SK-N-SH (cell line): ENCODE measurements at regions not wholly inside any gene's neighbourhood (a gene's known extent, or its start where the extent isn't known, plus 50 kb on each side); places are given as distances from the start of the nearest gene placed in this dataset.

Experiments used
- CTCF ChIA-PET: fragments of 300-600, 350-600 bp; formaldehyde crosslinking; extraction: SDS; loops from one replicate; lab custom pipeline; 2021; lab: Yijun Ruan, JAX
- POLR2A ChIA-PET: fragments of 350-600 bp; sonication (Branson Sonifier 250); formaldehyde crosslinking; extraction: SDS; loops from one replicate; lab custom pipeline; 2020; ENCODE audit warnings: antibody characterized with exemption, inconsistent platforms; lab: Yijun Ruan, JAX
- DNase-seq: peaks from one replicate; pipeline ENCODE4 v3.0.0; 2012
- H2AFZ ChIP-seq: fragments of 200-600 bp; sonication (generic); 2 replicates; pipeline ENCODE4 v1.8.1; 2016; ENCODE audit warnings: antibody characterized with exemption, mild to moderate bottlenecking, low read depth
- H3F3A ChIP-seq: fragments of 200-600 bp; sonication (generic); replicated peaks from 2 replicates; pipeline ENCODE3; 2016; ENCODE audit warnings: antibody characterized with exemption, mild to moderate bottlenecking; ENCODE audit not compliant: insufficient read depth
- H3K27ac ChIP-seq, 2 experiments: fragments of 200-500 bp in 1 of 2; fragments of 200-600 bp in 1 of 2; sonication (Bioruptor generic) in 1 of 2; sonication (generic), shearing (Covaris generic) in 1 of 2; 2 replicates each; pipeline versions ENCODE4 v1.5.1 to v1.6.1; 2014 to 2016; ENCODE audit warnings: low read depth in 2 of 2, inconsistent platforms in 1 of 2, low read length in 1 of 2, mild to moderate bottlenecking in 1 of 2, mixed read lengths in 1 of 2
- H3K27me3 ChIP-seq: fragments of 200-600 bp; sonication (generic), shearing (Covaris generic); 2 replicates; pipeline ENCODE4 v1.6.1; 2016; ENCODE audit warnings: mixed run types; ENCODE audit not compliant: insufficient read depth
- H3K36me3 ChIP-seq, 2 experiments: fragments of 200-500 bp in 1 of 2; fragments of 200-600 bp in 1 of 2; sonication (Bioruptor generic) in 1 of 2; sonication (generic) in 1 of 2; replicated peaks in 1 of 2; 2 replicates each; pipeline versions ENCODE3 to v1.5.1; 2014 to 2016; ENCODE audit warnings: low read length in 1 of 2, mild to moderate bottlenecking in 1 of 2; ENCODE audit not compliant: insufficient read depth in 2 of 2, control insufficient read depth in 1 of 2
- H3K4me1 ChIP-seq, 2 experiments: fragments of 200-500 bp in 1 of 2; fragments of 200-600 bp in 1 of 2; sonication (Bioruptor generic) in 1 of 2; sonication (generic), shearing (Covaris generic) in 1 of 2; 2 replicates each; pipeline versions ENCODE4 v1.5.1 to v1.6.1; 2014 to 2016; ENCODE audit warnings: low read depth in 1 of 2, low read length in 1 of 2, mixed run types in 1 of 2; ENCODE audit not compliant: insufficient read depth in 2 of 2, control insufficient read depth in 1 of 2
- H3K4me2 ChIP-seq: fragments of 200-600 bp; sonication (generic), shearing (Covaris generic); 2 replicates; pipeline ENCODE4 v1.6.1; 2017; ENCODE audit warnings: mixed run types
- H3K4me3 ChIP-seq, 2 experiments: fragments of 200-500 bp in 1 of 2; fragments of 200-600 bp in 1 of 2; sonication (Bioruptor generic) in 1 of 2; sonication (generic), shearing (Covaris generic) in 1 of 2; 2 replicates each; pipeline versions ENCODE4 v1.5.1 to v1.8.1; 2014 to 2016; ENCODE audit warnings: low read depth in 2 of 2, inconsistent platforms in 1 of 2, low read length in 1 of 2, mild to moderate bottlenecking in 1 of 2, mixed read lengths in 1 of 2, moderate library complexity in 1 of 2
- H3K79me2 ChIP-seq: fragments of 200-600 bp; sonication (generic); 2 replicates; pipeline ENCODE4 v1.8.1; 2017; ENCODE audit warnings: mild to moderate bottlenecking; ENCODE audit not compliant: insufficient read depth
- H3K9ac ChIP-seq: fragments of 200-600 bp; sonication (generic); 2 replicates; pipeline ENCODE4 v1.6.1; 2017; ENCODE audit warnings: mixed run types
- H3K9me2 ChIP-seq: fragments of 200-600 bp; sonication (generic); 2 replicates; pipeline ENCODE4 v1.6.1; 2017; ENCODE audit warnings: mixed run types
- H3K9me3 ChIP-seq: fragments of 200-600 bp; sonication (generic); 2 replicates; pipeline ENCODE4 v1.6.1; 2017; ENCODE audit warnings: mixed run types, mild to moderate bottlenecking, moderate library complexity
- H4K20me1 ChIP-seq: fragments of 200-600 bp; sonication (generic); 2 replicates; pipeline ENCODE4 v1.6.1; 2017; ENCODE audit warnings: mild to moderate bottlenecking, mixed run types; ENCODE audit not compliant: insufficient read depth
- ELF1 ChIP-seq: IDR thresholded peaks from 2 replicates; pipeline ENCODE4 v1.4.0; 2012
- FOSL2 ChIP-seq: IDR thresholded peaks from 2 replicates; pipeline ENCODE4 v1.4.0; 2012; ENCODE audit warnings: low read depth, mild to moderate bottlenecking, moderate library complexity, borderline replicate concordance
- FOXM1 ChIP-seq: IDR thresholded peaks from 2 replicates; pipeline ENCODE4 v1.4.0; 2012; ENCODE audit warnings: low read depth, mild to moderate bottlenecking
- IRF3 ChIP-seq: fragments of 150-350 bp; IDR thresholded peaks from 2 replicates; pipeline ENCODE4 v1.6.1; 2016; ENCODE audit warnings: mild to moderate bottlenecking, low read depth, low read length
- JUND ChIP-seq: IDR thresholded peaks from 2 replicates; pipeline ENCODE4 v1.4.0; 2012
- MAX ChIP-seq: IDR thresholded peaks from 2 replicates; pipeline ENCODE4 v1.4.0; 2012; ENCODE audit warnings: low read depth
- RCOR1 ChIP-seq: fragments of 150-350 bp; IDR thresholded peaks from 2 replicates; pipeline ENCODE4 v1.6.1; 2017; ENCODE audit warnings: antibody characterized with exemption, low read length
- REST ChIP-seq: IDR thresholded peaks from 2 replicates; pipeline ENCODE4 v1.6.1; 2012; ENCODE audit warnings: mild to moderate bottlenecking, low read depth, low read length, moderate library complexity
- RXRA ChIP-seq: IDR thresholded peaks from 2 replicates; pipeline ENCODE4 v1.4.0; 2012; ENCODE audit warnings: low read depth, mild to moderate bottlenecking, borderline replicate concordance
- SMC3 ChIP-seq: IDR thresholded peaks from 2 replicates; pipeline ENCODE4 v1.6.1; 2012; ENCODE audit warnings: low read depth, low read length, improper control_type of control experiment
- TEAD4 ChIP-seq: IDR thresholded peaks from 2 replicates; pipeline ENCODE4 v1.4.0; 2012; ENCODE audit warnings: mild to moderate bottlenecking, borderline replicate concordance; ENCODE audit not compliant: insufficient read depth
- USF1 ChIP-seq: IDR thresholded peaks from 2 replicates; pipeline ENCODE4 v1.4.0; 2012; ENCODE audit warnings: low read depth, borderline replicate concordance
- YY1 ChIP-seq: IDR thresholded peaks from 2 replicates; pipeline ENCODE4 v1.4.0; 2012; ENCODE audit warnings: low read depth, mild to moderate bottlenecking
- ZBTB33 ChIP-seq: IDR thresholded peaks from 2 replicates; pipeline ENCODE4 v1.4.0; 2012; ENCODE audit warnings: low read depth, borderline replicate concordance
- WGBS: methylation state at CpG from one replicate; pipeline ENCODE4 v1.1.6; 2017; ENCODE audit warnings: low lambda C conversion rate; 5-methylcytosine and 5-hydroxymethylcytosine counted together

GRCh38 chr12:23041774-23042173 lies 416.8 kb downstream of the ETNK1 start:
- WGBS: 69% methylated on average over 2 of the region's 2 CpGs

GRCh38 chr12:23043646-23044045 lies 418.7 kb downstream of the ETNK1 start:
- CTCF ChIA-PET: interaction anchor here (1.2 to 1.9 kb wide), 3 partner anchors 10 to 37 kb away, joined by 3 to 5 read pairs (median 4); no protein-coding TSS in a partner anchor
- Histone ChIP-seq H3K36me3 (no peaks in the 10 kb centered on the region), H3F3A (no peaks in the 10 kb centered on the region), H3K9me2 (no peaks in the 10 kb centered on the region), H3K27ac (no peak overlapping the region), H3K79me2 (no peaks in the 10 kb centered on the region), H3K4me1 (no peaks in the 10 kb centered on the region), H3K4me2 (no peak overlapping the region), H4K20me1 (no peaks in the 10 kb centered on the region), H3K9ac (no peak overlapping the region), H2AFZ (no peak overlapping the region), H3K4me3 (no peak overlapping the region), H3K9me3 (no peaks in the 10 kb centered on the region), H3K27me3 (no peaks in the 10 kb centered on the region)
- DNase-seq: no peak
- WGBS: 75% methylated on average over 1 of the region's 1 CpG
- TF ChIP-seq RXRA (no peak), USF1 (no peak), ELF1 (no peak), TEAD4 (no peak), FOXM1 (no peak)
- POLR2A ChIA-PET: no interaction called here

More at GRCh38 chr12:23041774-23042173, 416.8 kb downstream of the ETNK1 start:
- no peaks in the 10 kb centered on the region for H3K9me2 ChIP-seq
- no peak overlapping the region for H3K27ac ChIP-seq
- H3K9ac ChIP-seq: no peak overlapping the region
- no peaks in the 10 kb centered on the region for H3K9me3 ChIP-seq
- no peaks in the 10 kb centered on the region for H3K27me3 ChIP-seq
- POLR2A ChIA-PET: no interaction called here
- H3K4me1 ChIP-seq: no peaks in the 10 kb centered on the region
- no peaks in the 10 kb centered on the region for H3K36me3 ChIP-seq
- no peak overlapping the region for H2AFZ ChIP-seq
- no peaks in the 10 kb centered on the region for H4K20me1 ChIP-seq
- H3F3A ChIP-seq: no peaks in the 10 kb centered on the region
- no peak overlapping the region for H3K4me2 ChIP-seq
- CTCF ChIA-PET: interaction anchor here (1.9 kb wide), 1 partner anchor 9 kb away, joined by 5 read pairs; no protein-coding TSS in a partner anchor
- no peak for DNase-seq
- TF ChIP-seq FOSL2 (no peak), JUND (no peak), RCOR1 (no peak), SMC3 (no peak), IRF3 (no peak)
- TF ChIP-seq, all 33 proteins: peak for 0
- H3K79me2 ChIP-seq: no peaks in the 10 kb centered on the region
- no peak overlapping the region for H3K4me3 ChIP-seq

- no peak overlapping the region for H3K4me2 ChIP-seq
- H3K4me3 ChIP-seq: no peak overlapping the region
- H3K36me3 ChIP-seq: no peaks in the 10 kb centered on the region
- CTCF ChIA-PET: no interaction called here
- H3K4me1 ChIP-seq: no peaks in the 10 kb centered on the region
- H3K9ac ChIP-seq: no peak overlapping the region
- 52% methylated on average over 1 of the region's 1 CpG for WGBS
- H2AFZ ChIP-seq: no peak overlapping the region
- H3K27ac ChIP-seq: no peak overlapping the region
- no peaks in the 10 kb centered on the region for H4K20me1 ChIP-seq
- no peaks in the 10 kb centered on the region for H3K79me2 ChIP-seq
- H3K27me3 ChIP-seq: no peaks in the 10 kb centered on the region
- TF ChIP-seq TEAD4 (no peak), MAX (no peak), REST (no peak), YY1 (no peak), ZBTB33 (no peak)
- TF ChIP-seq, all 33 proteins: peak for 0
- no peaks in the 10 kb centered on the region for H3F3A ChIP-seq
- no peaks in the 10 kb centered on the region for H3K9me3 ChIP-seq
- no peaks in the 10 kb centered on the region for H3K9me2 ChIP-seq
- DNase-seq: no peak
- POLR2A ChIA-PET: no interaction called here
Observed at GRCh38 chr12:23049180-23049579, 424.2 kb downstream of the ETNK1 start.
